ENCODE measurements at regions not wholly inside any gene's neighbourhood (a gene's known extent, or its start where the extent isn't known, plus 50 kb on each side); places are given as distances from the start of the nearest gene placed in this dataset.

DNA sequence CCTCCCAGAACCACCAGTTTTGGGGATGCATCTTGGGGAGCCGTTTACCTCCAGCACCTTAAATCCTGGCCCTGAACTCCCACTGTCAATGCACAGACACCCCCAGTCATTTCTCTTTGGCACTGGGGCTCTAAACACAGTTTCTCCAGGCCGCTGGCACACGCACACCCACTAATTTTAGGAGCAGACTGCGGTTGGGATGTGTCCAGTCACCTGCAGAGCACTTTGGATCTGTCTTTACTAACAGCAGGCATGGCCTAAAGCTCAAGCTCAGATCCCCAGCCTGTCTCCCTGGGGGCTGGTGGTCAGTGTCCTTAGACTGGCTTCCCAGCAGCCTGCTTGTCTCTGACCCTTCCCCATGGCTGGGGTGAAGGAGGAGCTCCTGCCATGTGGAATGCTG lies 49.9 kb downstream of the SYNE3 start:
- DNase-seq (ENCODE audit: low spot score), result no peak

DNA sequence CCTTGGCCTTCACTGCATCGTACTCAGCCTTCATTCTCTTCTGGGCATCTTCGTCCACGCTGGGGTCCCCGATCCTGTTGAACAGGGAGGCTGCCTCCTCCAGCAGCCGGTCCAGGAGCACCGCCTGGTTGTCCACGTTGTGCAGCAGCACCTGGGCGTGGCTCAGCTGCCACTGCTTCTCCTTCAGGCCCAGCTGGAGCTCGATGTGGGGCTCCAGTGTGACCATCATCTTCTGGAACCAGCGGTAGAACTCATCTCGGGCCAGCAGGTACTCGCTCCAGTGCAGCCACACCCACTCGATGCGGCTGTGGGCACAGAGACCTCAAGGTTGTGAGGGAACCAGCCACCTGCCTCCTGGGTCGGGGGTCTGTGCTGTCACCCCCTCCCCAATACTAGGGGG lies 50.5 kb downstream of the SYNE3 start:
- no peak for DNase-seq (ENCODE audit: low spot score)

DNA sequence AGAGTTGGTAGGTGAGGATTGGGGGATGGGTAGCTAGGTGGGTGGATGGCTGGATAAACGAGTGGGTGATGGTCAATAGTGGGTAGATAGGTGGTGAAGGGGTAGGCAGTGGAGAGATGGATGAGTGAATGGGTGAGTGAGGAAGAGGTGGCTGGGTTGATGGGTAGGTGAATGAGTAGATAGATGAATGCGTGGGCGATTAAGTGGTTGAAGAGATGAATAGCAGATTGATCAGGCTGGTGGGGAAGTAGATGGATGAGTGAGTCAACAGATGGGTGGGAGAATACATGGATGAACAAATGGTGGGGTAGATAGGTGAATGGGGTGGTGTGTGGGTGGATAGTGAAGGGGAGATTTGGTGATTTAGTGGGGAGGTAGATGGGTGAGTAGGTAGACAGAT lies 51.1 kb downstream of the SYNE3 start:
- no peak for DNase-seq (ENCODE audit: low spot score)

- no peak for DNase-seq (ENCODE audit: low spot score)
Measured at GRCh38 chr14:95464514-95464913, 51.9 kb downstream of the SYNE3 start.

DNA sequence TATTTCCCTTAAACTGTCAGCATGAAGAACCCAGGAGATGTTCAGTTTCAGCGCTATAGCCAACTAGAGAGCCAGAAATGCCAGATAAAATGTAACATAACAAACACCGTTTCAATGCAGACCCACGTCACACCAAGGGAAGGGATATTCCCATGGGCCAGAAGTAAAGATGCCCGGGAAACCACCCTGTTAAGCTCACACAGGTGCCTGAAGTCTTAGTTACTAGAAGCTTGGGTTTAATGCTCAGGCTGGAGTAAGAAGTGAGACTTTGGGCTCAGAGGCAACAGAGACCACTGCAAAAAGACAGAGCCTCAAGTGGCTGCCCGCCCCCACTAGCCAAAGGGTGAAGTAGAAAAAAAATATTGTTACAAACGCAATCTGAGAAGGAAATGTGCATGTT lies 52.3 kb downstream of the SYNE3 start:
- no peak for DNase-seq (ENCODE audit: low spot score)

DNA sequence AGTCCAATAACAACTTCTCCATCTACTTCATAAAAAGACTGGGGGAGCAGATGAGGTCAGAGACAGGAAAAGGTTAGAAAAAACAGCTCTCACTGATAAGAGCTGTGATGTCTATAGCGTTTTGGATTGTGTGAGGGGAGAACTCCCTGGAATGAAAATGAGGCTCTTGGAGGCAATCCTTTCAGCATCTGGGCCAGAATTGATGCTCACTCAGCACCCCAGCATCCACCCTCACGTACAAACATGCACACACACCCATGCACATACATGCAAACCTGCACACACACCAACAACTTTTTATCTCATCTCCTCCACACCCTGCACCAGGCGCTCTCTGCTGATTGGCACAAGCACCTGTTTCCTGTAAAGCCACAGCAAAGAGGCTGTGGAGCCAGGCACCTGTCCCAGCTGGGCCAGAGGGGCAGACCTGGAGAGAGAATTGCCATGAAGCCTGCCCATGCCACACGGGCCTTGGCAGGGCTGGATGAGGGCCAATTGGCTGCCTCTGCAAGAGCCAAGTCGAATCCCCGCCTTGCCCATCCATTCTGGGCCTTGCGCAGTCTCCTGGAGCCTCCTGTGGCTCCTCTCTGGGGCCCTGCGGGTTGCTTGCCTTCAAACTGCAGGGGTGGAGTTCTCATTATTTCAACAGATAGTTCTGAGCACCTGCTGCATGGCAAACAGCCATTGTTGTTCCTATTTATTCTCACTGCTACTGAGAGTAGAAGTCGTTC lies 53.1 kb downstream of the SYNE3 start:
- no peak for DNase-seq (ENCODE audit: low spot score)

GRCh38 chr14:95462491-95462890 lies 54.0 kb downstream of the SYNE3 start:
- DNase-seq (ENCODE audit: low spot score), result no peak

GRCh38 chr14:95460647-95461478 lies 55.6 kb downstream of the SYNE3 start:
- DNase-seq (ENCODE audit: low spot score), result no peak

- peak; percentile 38 for DNase-seq (ENCODE audit: low spot score)
Measured at GRCh38 chr14:95458906-95459305, 57.5 kb downstream of the SYNE3 start.

- DNase-seq (ENCODE audit: low spot score), result no peak
Measured at GRCh38 chr14:95458459-95458858, 58.0 kb downstream of the SYNE3 start.

GRCh38 chr14:95456281-95456680 lies 60.2 kb downstream of the SYNE3 start:
- no peak for DNase-seq (ENCODE audit: low spot score)

- DNase-seq (ENCODE audit: low spot score), result no peak
Measured at GRCh38 chr14:95455246-95455645, 61.2 kb downstream of the SYNE3 start.

DNA sequence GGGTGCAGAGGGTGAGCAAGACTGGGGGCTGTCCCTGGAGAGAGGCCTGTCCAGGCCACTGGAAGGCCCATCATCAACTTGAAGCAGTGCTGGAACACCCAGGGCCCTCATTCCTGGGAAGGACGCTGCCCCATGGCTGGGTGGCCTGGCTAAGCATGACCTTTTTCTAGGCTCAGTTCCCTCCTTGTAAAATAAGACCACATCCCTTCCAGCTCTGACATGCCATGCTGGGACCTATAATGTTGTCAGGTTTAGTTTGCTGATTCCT lies 62.8 kb downstream of the SYNE3 start:
- DNase-seq (ENCODE audit: low spot score), result no peak

DNA sequence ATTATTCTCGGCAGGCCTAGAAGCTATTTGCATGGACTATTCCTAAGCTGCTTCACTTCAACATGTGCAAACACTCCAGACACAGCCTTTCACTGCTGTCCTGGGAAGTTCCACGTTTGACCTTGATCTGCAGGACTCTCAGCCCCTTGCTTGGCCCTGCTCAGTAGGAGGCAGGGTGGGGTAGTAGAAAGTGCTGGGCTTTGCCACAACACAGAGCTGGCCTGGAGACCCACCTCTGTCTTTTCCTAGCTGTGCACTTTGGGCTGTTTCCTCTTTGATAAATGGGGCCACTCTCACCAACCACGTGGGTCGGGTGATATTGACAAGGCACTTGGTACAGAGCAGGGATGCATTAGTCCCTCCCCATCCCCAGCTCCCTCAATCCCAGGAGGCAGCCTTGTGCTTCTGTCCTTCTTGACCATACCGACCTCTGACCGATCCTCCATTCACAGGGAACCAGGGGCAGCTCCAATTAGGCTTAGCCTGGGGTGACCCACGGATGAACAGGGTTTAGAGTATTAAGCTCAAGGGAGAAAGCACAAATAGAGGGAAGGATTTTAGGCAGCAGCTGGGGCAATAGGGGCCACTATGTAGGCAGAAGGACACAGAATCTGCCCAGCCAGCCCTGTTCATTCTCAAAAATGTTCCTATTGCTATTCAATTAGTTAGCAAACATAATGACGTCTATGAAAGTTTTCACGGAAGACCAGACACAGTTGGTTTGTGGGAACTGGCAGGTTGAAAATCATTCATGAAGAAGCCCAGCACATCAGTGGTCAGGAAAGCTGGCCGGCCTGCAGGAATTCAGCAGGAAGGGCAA lies 63.3 kb downstream of the SYNE3 start:
- no peak for DNase-seq (ENCODE audit: low spot score)

GRCh38 chr14:95452176-95452892 lies 64.1 kb downstream of the SYNE3 start:
- DNase-seq (ENCODE audit: low spot score), result peak; percentile 64

- DNase-seq (ENCODE audit: low spot score), result no peak
Measured at GRCh38 chr14:95449131-95449530, 67.3 kb downstream of the SYNE3 start.

- no peak for DNase-seq (ENCODE audit: low spot score)
Measured at GRCh38 chr14:95446470-95446869, 70.0 kb downstream of the SYNE3 start.

GRCh38 chr14:95445676-95446075 lies 70.8 kb downstream of the SYNE3 start:
- no peak for DNase-seq (ENCODE audit: low spot score)

DNA sequence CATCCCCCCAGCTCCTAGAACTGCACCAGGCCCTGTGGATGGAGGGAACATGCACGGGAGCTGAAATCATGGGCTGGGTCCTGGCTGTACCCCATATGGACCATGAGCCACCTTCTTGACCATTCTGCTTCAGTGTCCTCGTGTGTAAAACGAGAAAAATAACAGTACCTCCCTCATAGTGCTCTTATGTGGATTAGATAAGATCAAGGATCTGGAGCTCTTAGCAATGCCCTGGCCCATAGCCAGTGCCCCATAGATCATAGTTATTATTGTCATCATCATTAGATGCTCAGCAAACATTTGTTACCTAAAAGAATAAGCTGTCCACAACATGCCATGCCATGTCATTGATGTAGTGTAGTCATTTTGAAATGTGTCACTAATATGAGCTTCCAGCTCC lies 71.3 kb downstream of the SYNE3 start:
- no peak for DNase-seq (ENCODE audit: low spot score)

- no peak for DNase-seq (ENCODE audit: low spot score)
Measured at GRCh38 chr14:95444132-95445129, 72.0 kb downstream of the SYNE3 start.

DNA sequence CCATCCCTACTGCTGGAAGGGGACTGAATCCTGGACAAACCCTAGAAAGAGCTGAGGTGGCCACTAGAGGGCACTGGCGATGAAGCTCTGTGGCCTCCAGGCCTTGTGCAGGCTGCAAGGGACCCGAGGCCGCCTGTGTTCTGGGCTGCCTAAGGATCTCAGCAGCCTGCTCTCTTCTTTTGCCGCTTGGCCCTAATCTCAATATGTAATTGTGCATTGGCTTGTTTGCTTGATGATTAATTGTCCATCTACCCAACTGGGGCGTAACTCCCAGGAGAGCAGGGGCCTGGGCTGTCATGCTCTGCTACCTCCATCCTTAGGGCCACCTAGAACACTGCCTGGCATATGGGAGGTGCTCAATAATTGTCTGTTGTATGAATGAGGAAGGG lies 73.8 kb downstream of the SYNE3 start:
- peak; percentile 94 for DNase-seq (ENCODE audit: low spot score)
